Vagina (tissue), 2 donors: ENCODE measurements at regions not wholly inside any gene's neighbourhood (a gene's known extent, or its start where the extent isn't known, plus 50 kb on each side); places are given as distances from the start of the nearest gene placed in this dataset.

Experiments
- DNase-seq, 2 donors: peaks; one replicate each; pipeline ENCODE4 v3.0.0-alpha.2; 2017; ENCODE audit errors: extremely low spot score in 2 of 2
- H3K27ac ChIP-seq: fragments of 200-600 bp; sonication (generic); one replicate; pipeline ENCODE4 v1.5.1; 2019
- H3K27me3 ChIP-seq: fragments of 200-600 bp; sonication (generic); one replicate; pipeline ENCODE4 v1.5.1; 2019
- H3K36me3 ChIP-seq, 2 donors: fragments of 200-600 bp; sonication (generic); one replicate each; pipeline ENCODE4 v1.5.1; 2017 to 2019
- H3K4me1 ChIP-seq: fragments of 200-600 bp; sonication (generic); one replicate; pipeline ENCODE4 v1.5.1; 2019
- H3K4me3 ChIP-seq, 2 donors: fragments of 200-600 bp; sonication (generic); 1 replicate in 1 of 2; 2 replicates in 1 of 2; pipeline ENCODE4 v1.5.1; 2016 to 2019
- H3K9me3 ChIP-seq: fragments of 200-600 bp; sonication (generic); one replicate; pipeline ENCODE4 v1.5.1; 2019
- CTCF ChIP-seq, 3 experiments: fragments of 450-650 bp in 2 of 3; fragments of 200-600 bp in 1 of 3; sonication (generic) in 1 of 3; IDR thresholded peaks; one replicate each; pipeline ENCODE4 v1.5.1; 2017 to 2019; ENCODE audit warnings: antibody characterized with exemption in 3 of 3, mild to moderate bottlenecking in 2 of 3, moderate library complexity in 2 of 3
- POLR2A ChIP-seq, 2 donors: fragments of 450-650 bp; IDR thresholded peaks; one replicate each; pipeline ENCODE4 v1.6.1; 2017; ENCODE audit warnings: antibody characterized with exemption in 2 of 2, mild to moderate bottlenecking in 2 of 2, moderate library complexity in 2 of 2
- POLR2AphosphoS5 ChIP-seq, 2 donors: sonication (generic); formaldehyde crosslinking; IDR thresholded peaks; one replicate each; pipeline ENCODE4 v1.9.0; 2017; ENCODE audit warnings: antibody characterized with exemption in 2 of 2, mild to moderate bottlenecking in 2 of 2, low read depth in 1 of 2; ENCODE audit not compliant: insufficient read depth in 1 of 2
- intact Hi-C: fragments of 100-400 bp; cut with DNase I; formaldehyde crosslinking; loops from one replicate; pipeline ENCODE4 v1.15.1; 2023

- intact Hi-C loops, result no loop called here
- no peaks in the 10 kb centered on the region for H3K27me3 ChIP-seq
- no peak overlapping the region for H3K4me3 ChIP-seq
- H3K27ac ChIP-seq, result no peak overlapping the region
- H3K36me3 ChIP-seq, result no peaks in the 10 kb centered on the region
- no peak for TF ChIP-seq POLR2A (IDR thresholded peaks at IDR 0.05)
- TF ChIP-seq CTCF (IDR thresholded peaks at IDR 0.05), result no peak
- no peak for TF ChIP-seq POLR2AphosphoS5 (IDR thresholded peaks at IDR 0.05; ENCODE audit: insufficient read depth in 1 of 2, low read depth in 1 of 2)
- H3K9me3 ChIP-seq, result no peaks in the 10 kb centered on the region
- no peak for DNase-seq
- no peaks in the 10 kb centered on the region for H3K4me1 ChIP-seq
Observed at GRCh38 chr15:93291380-93291779, 202.4 kb upstream of the RGMA start.

GRCh38 chr15:93290618-93290946 lies 201.6 kb upstream of the RGMA start:
- intact Hi-C loops, result no loop called here
- H3K4me3 ChIP-seq, result no peak overlapping the region

GRCh38 chr15:93289941-93290617 lies 201.1 kb upstream of the RGMA start:
- Histone ChIP-seq H3K9me3 (no peaks in the 10 kb centered on the region), H3K4me1 (no peaks in the 10 kb centered on the region), H3K36me3 (no peaks in the 10 kb centered on the region), H3K27me3 (no peaks in the 10 kb centered on the region), H3K4me3 (no peak overlapping the region), H3K27ac (no peak overlapping the region)
- intact Hi-C loops, result no loop called here
- TF ChIP-seq POLR2A (IDR thresholded peaks at IDR 0.05) (no peak), POLR2AphosphoS5 (IDR thresholded peaks at IDR 0.05; ENCODE audit: insufficient read depth in 1 of 2, low read depth in 1 of 2) (no peak), CTCF (IDR thresholded peaks at IDR 0.05) (no peak)
- DNase-seq, result peak in 1 of 2 donors; percentile 64

More at GRCh38 chr15:93290618-93290946, 201.6 kb upstream of the RGMA start:
- no peaks in the 10 kb centered on the region for H3K9me3 ChIP-seq
- H3K27ac ChIP-seq, result no peak overlapping the region
- no peak for TF ChIP-seq CTCF (IDR thresholded peaks at IDR 0.05)
- H3K36me3 ChIP-seq, result no peaks in the 10 kb centered on the region
- no peaks in the 10 kb centered on the region for H3K4me1 ChIP-seq
- no peaks in the 10 kb centered on the region for H3K27me3 ChIP-seq
- DNase-seq, result no peak

GRCh38 chr15:93288728-93289294 lies 199.8 kb upstream of the RGMA start:
- H3K9me3 ChIP-seq, result no peaks in the 10 kb centered on the region
- TF ChIP-seq CTCF (IDR thresholded peaks at IDR 0.05), result no peak
- no peak for TF ChIP-seq POLR2A (IDR thresholded peaks at IDR 0.05)
- no peak for TF ChIP-seq POLR2AphosphoS5 (IDR thresholded peaks at IDR 0.05; ENCODE audit: insufficient read depth in 1 of 2, low read depth in 1 of 2)
- no peaks in the 10 kb centered on the region for H3K27me3 ChIP-seq
- no peak overlapping the region for H3K4me3 ChIP-seq
- intact Hi-C loops, result no loop called here
- no peak overlapping the region for H3K27ac ChIP-seq
- H3K4me1 ChIP-seq, result no peaks in the 10 kb centered on the region
- DNase-seq, result peak in 1 of 2 donors; percentile 77
- H3K36me3 ChIP-seq, result no peaks in the 10 kb centered on the region

GRCh38 chr15:93286446-93286845 lies 197.4 kb upstream of the RGMA start:
- Histone ChIP-seq H3K36me3 (no peaks in the 10 kb centered on the region), H3K4me1 (no peaks in the 10 kb centered on the region), H3K4me3 (no peak overlapping the region), H3K27me3 (no peaks in the 10 kb centered on the region), H3K9me3 (no peaks in the 10 kb centered on the region), H3K27ac (no peak overlapping the region)
- TF ChIP-seq POLR2AphosphoS5 (IDR thresholded peaks at IDR 0.05; ENCODE audit: insufficient read depth in 1 of 2, low read depth in 1 of 2) (no peak), CTCF (IDR thresholded peaks at IDR 0.05) (no peak), POLR2A (IDR thresholded peaks at IDR 0.05) (no peak)
- DNase-seq, result no peak
- intact Hi-C loops, result no loop called here
